Keratinocyte (primary cell): ENCODE measurements at regions not wholly inside any gene's neighbourhood (a gene's known extent, or its start where the extent isn't known, plus 50 kb on each side); places are given as distances from the start of the nearest gene placed in this dataset.

Experiments used
- DNase-seq: peaks from one replicate; pipeline ENCODE4 v3.0.0-alpha.2; 2011; ENCODE audit warnings: low read depth, missing footprints, low spot score
- FAIRE-seq: peaks from 2 replicates; lab custom pipeline; 2011; peaks lifted over from hg19 to GRCh38; lab: Jason Lieb, UNC
- H2AFZ ChIP-seq: 2 replicates; pipeline ENCODE4 v1.6.0; 2012; ENCODE audit warnings: low read length, control low read depth, inconsistent platforms; ENCODE audit not compliant: control insufficient read depth
- H3K27ac ChIP-seq: 2 replicates; pipeline ENCODE4 v1.5.1; 2011; ENCODE audit warnings: low read length; ENCODE audit not compliant: control insufficient read depth, insufficient read depth
- H3K27me3 ChIP-seq: 3 replicates; pipeline ENCODE4 v1.6.0; 2011; ENCODE audit warnings: low read length; ENCODE audit not compliant: control insufficient read depth, insufficient read depth; ENCODE audit errors: extremely low read depth
- H3K36me3 ChIP-seq, 2 experiments: 2 replicates in 1 of 2; 3 replicates in 1 of 2; pipeline ENCODE4 v1.5.1; 2011; ENCODE audit warnings: low read length in 2 of 2, mild to moderate bottlenecking in 1 of 2; ENCODE audit not compliant: control insufficient read depth in 2 of 2, insufficient read depth in 2 of 2; ENCODE audit errors: extremely low read depth in 1 of 2
- H3K4me1 ChIP-seq: 3 replicates; pipeline ENCODE4 v1.5.1; 2011; ENCODE audit warnings: low read length; ENCODE audit not compliant: control insufficient read depth, insufficient read depth; ENCODE audit errors: extremely low read depth
- H3K4me2 ChIP-seq: 3 replicates; pipeline ENCODE4 v1.6.0; 2011; ENCODE audit warnings: low read depth, low read length; ENCODE audit not compliant: control insufficient read depth, insufficient read depth; ENCODE audit errors: extremely low read depth
- H3K4me3 ChIP-seq, 3 experiments: fragments of 200-600 bp in 1 of 3; sonication (generic) in 1 of 3; 2 replicates in 2 of 3; 3 replicates in 1 of 3; pipeline ENCODE4 v1.5.1; 2011 to 2016; ENCODE audit warnings: low read length in 3 of 3, mild to moderate bottlenecking in 3 of 3, control low read depth in 2 of 3, inconsistent platforms in 1 of 3, low read depth in 1 of 3, mixed read lengths in 1 of 3, mixed run types in 1 of 3, moderate library complexity in 1 of 3; ENCODE audit not compliant: control insufficient read depth in 2 of 3, insufficient read depth in 2 of 3; ENCODE audit errors: extremely low read depth in 1 of 3
- H3K79me2 ChIP-seq: 2 replicates; pipeline ENCODE4 v1.6.0; 2012; ENCODE audit warnings: low read length; ENCODE audit not compliant: control insufficient read depth, insufficient read depth
- H3K9ac ChIP-seq: 3 replicates; pipeline ENCODE4 v1.6.0; 2011; ENCODE audit warnings: low read length; ENCODE audit not compliant: control insufficient read depth, insufficient read depth; ENCODE audit errors: extremely low read depth
- H3K9me1 ChIP-seq: 3 replicates; pipeline ENCODE4 v1.6.0; 2011; ENCODE audit warnings: low read length; ENCODE audit not compliant: control insufficient read depth, insufficient read depth; ENCODE audit errors: extremely low read depth
- H3K9me3 ChIP-seq: 2 replicates; pipeline ENCODE4 v1.5.1; 2012; ENCODE audit warnings: low read depth, low read length; ENCODE audit not compliant: control insufficient read depth
- H4K20me1 ChIP-seq: 3 replicates; pipeline ENCODE4 v1.6.0; 2011; ENCODE audit warnings: low read length; ENCODE audit not compliant: control insufficient read depth, insufficient read depth; ENCODE audit errors: extremely low read depth
- EZH2 ChIP-seq: IDR thresholded peaks from one replicate; pipeline ENCODE4 v1.6.1; 2012; ENCODE audit warnings: inconsistent platforms, mild to moderate bottlenecking, low read length, moderate library complexity
- dilution Hi-C: fragments of 300-500 bp; cut with MboI; formaldehyde crosslinking; loops from one replicate; pipeline ENCODE4 v1.7.0; 2020; ENCODE audit warnings: low sequenced_read_pairs; ENCODE audit not compliant: extremely low pct_ligation_motif_present
- TF ChIP-seq, protein P1 (sequence below), 3 experiments: IDR thresholded peaks in 1 of 3; conservative IDR thresholded peaks in 1 of 3; optimal IDR thresholded peaks in 1 of 3; 2 replicates in 2 of 3; 3 replicates in 1 of 3; pipeline versions ENCODE3 to v1.5.1; 2011; ENCODE audit warnings: low read length in 3 of 3, mild to moderate bottlenecking in 3 of 3, moderate library complexity in 2 of 3, control low read depth in 1 of 3, inconsistent platforms in 1 of 3; ENCODE audit not compliant: insufficient read depth in 2 of 3; ENCODE audit errors: extremely low read depth in 1 of 3

DNA sequence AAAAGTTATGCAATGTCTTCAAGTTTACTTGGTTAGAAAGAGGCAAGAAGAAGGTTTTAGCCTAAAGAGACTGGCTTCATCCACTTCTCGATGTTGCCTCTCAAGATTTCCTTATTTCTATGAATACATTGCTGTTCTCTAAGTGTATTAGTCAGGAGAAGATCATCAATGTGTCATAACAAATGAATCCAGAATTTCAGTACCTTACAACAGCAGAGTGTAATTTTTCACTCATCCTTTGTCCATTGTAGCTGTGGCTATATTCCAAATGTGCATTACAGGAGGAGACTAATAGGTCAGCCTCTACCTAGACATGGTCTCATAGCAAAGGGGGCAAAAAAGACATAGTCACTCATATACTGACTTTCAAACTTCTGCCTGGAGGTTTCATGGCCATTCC is 579.1 kb downstream of the PRKD1 start:
- Histone ChIP-seq H3K9ac (no peak overlapping the region), H3K9me1 (no peaks in the 10 kb centered on the region), H4K20me1 (no peaks in the 10 kb centered on the region), H3K27ac (no peak overlapping the region), H3K9me3 (no peaks in the 10 kb centered on the region), H3K4me1 (no peaks in the 10 kb centered on the region), H2AFZ (no peak overlapping the region), H3K4me2 (no peak overlapping the region), H3K27me3 (no peaks in the 10 kb centered on the region), H3K36me3 (no peaks in the 10 kb centered on the region), H3K4me3 (no peak overlapping the region), H3K79me2 (no peaks in the 10 kb centered on the region)
- DNase-seq: no peak
- no peak for FAIRE-seq
- TF ChIP-seq EZH2: no peak
- TF ChIP-seq, protein P1, sequence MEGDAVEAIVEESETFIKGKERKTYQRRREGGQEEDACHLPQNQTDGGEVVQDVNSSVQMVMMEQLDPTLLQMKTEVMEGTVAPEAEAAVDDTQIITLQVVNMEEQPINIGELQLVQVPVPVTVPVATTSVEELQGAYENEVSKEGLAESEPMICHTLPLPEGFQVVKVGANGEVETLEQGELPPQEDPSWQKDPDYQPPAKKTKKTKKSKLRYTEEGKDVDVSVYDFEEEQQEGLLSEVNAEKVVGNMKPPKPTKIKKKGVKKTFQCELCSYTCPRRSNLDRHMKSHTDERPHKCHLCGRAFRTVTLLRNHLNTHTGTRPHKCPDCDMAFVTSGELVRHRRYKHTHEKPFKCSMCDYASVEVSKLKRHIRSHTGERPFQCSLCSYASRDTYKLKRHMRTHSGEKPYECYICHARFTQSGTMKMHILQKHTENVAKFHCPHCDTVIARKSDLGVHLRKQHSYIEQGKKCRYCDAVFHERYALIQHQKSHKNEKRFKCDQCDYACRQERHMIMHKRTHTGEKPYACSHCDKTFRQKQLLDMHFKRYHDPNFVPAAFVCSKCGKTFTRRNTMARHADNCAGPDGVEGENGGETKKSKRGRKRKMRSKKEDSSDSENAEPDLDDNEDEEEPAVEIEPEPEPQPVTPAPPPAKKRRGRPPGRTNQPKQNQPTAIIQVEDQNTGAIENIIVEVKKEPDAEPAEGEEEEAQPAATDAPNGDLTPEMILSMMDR (optimal IDR thresholded peaks at IDR 0.05 in 1 of 3, IDR thresholded peaks at IDR 0.05 in 1 of 3, conservative IDR thresholded peaks at IDR 0.05 in 1 of 3; ENCODE audit: extremely low read depth in 1 of 3, insufficient read depth in 2 of 3, low read length in 3 of 3): no peak
- dilution Hi-C loops: no loop called here

DNA sequence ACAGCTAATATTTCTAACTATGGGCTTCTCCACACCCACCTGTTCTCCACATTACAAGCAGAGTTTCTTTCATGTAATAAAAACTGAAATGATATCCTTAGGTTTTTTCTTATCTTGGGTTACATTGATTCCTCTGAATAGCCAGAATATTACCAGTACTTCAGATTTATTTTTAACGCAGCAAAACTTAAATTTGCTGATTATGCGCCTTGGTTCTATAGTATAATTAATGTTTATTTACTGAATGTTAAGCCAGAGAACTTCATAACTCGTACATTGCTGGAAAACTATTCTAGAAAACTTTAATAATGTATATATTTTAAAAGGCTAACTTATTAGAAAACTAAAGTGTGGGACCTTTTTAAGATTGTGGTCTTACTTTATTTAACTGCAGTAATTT is 577.2 kb downstream of the PRKD1 start:
- DNase-seq: no peak
- Histone ChIP-seq H3K27me3 (no peaks in the 10 kb centered on the region), H3K9me3 (no peaks in the 10 kb centered on the region), H3K4me3 (no peak overlapping the region), H3K9ac (no peak overlapping the region), H3K9me1 (no peaks in the 10 kb centered on the region), H3K79me2 (no peaks in the 10 kb centered on the region), H3K27ac (no peak overlapping the region), H3K4me2 (no peak overlapping the region), H4K20me1 (no peaks in the 10 kb centered on the region), H3K4me1 (no peaks in the 10 kb centered on the region), H2AFZ (no peak overlapping the region), H3K36me3 (no peaks in the 10 kb centered on the region)
- TF ChIP-seq, protein P1 (optimal IDR thresholded peaks at IDR 0.05 in 1 of 3, IDR thresholded peaks at IDR 0.05 in 1 of 3, conservative IDR thresholded peaks at IDR 0.05 in 1 of 3; ENCODE audit: extremely low read depth in 1 of 3, insufficient read depth in 2 of 3, low read length in 3 of 3): no peak
- no peak for TF ChIP-seq EZH2
- no peak for FAIRE-seq
- dilution Hi-C loops: no loop called here
